ENCODE measurements at regions not wholly inside any gene's neighbourhood (a gene's known extent, or its start where the extent isn't known, plus 50 kb on each side); places are given as distances from the start of the nearest gene placed in this dataset.

DNA sequence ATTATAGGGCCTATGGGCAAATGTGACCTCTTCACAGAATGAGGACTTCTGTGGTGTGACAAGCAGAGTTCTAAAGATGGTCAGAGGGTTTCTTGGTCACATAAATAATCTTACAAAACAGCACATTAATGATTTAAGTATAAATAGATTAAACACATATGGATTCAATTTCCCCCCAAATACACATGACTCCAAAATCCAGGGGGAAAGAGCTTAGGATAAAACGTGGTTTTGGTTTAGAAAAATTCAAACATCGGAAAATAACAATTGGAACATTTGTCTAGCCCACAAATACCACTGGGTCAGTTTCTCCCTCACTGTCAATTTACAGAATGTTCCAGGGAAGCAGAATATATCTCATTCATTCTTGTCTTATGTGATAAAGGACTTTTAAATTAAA, 283.1 kb downstream of the COG6 start:
- DNase-seq (ENCODE audit: low read depth): no peak

GRCh38 chr13:39941236-39941635, 285.8 kb downstream of the COG6 start:
- no peak for DNase-seq (ENCODE audit: low read depth)

GRCh38 chr13:39941911-39942551, 286.6 kb downstream of the COG6 start:
- DNase-seq (ENCODE audit: low read depth): no peak

DNA sequence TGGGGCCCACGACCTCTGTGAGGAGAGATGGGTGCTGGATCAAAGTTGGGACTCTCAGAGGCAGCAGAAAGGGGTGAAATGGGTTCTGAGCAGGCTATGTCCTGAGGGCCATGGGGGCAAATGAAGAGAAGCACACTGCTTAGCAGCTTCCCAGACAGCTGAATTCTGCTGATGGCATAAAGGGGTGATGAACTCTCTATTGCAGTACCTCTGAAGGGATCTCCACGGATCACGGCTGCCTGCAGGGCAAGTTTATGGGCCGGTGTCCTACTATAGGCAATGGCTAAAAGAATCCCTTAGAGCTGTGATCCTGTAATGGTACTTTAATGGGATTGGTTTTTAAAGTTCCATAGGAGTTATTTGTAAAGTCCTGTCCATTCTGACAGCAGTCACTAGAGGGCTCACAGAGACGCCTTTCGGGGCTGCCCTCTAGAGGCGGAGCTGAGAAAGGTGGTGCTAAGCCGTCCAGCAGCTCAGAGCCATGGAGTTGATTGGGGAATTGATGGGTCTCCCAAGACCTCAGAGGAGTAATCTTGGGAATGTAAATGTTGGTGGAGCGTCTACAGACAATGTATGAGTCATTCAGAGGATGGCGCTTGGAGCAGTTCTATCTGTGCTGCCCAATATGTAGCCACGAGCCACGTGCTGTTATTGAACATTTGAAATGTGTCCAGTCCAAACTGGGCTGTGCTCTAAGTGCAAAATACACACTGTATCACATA, 287.3 kb downstream of the COG6 start:
- DNase-seq (ENCODE audit: low read depth): peak; percentile 14

DNA sequence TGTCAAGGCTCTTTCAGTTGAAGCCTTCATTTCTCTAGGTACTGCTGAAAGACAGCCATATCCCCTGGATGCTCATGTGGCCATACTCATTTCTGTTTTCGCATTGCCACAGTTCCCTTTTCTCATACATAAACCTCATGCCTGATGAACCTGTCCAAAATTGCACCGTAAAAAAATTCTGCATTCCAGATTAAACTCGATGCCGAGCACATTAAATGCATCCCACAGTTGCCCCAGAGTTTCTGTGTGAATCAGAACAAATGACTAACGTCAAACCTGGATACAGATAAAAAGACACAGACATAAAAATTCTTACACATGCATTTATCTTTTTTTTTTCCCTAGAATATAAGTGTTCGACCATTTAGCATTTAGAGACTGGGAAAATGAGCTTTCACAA, 288.2 kb downstream of the COG6 start:
- no peak for DNase-seq (ENCODE audit: low read depth)

- no peak for DNase-seq (ENCODE audit: low read depth)
Observed at GRCh38 chr13:39945226-39945625, 289.8 kb downstream of the COG6 start.

- DNase-seq (ENCODE audit: low read depth): no peak
Observed at GRCh38 chr13:39946769-39947168, 291.3 kb downstream of the COG6 start.

GRCh38 chr13:39951301-39951700, 295.8 kb downstream of the COG6 start:
- DNase-seq (ENCODE audit: low read depth): no peak

DNA sequence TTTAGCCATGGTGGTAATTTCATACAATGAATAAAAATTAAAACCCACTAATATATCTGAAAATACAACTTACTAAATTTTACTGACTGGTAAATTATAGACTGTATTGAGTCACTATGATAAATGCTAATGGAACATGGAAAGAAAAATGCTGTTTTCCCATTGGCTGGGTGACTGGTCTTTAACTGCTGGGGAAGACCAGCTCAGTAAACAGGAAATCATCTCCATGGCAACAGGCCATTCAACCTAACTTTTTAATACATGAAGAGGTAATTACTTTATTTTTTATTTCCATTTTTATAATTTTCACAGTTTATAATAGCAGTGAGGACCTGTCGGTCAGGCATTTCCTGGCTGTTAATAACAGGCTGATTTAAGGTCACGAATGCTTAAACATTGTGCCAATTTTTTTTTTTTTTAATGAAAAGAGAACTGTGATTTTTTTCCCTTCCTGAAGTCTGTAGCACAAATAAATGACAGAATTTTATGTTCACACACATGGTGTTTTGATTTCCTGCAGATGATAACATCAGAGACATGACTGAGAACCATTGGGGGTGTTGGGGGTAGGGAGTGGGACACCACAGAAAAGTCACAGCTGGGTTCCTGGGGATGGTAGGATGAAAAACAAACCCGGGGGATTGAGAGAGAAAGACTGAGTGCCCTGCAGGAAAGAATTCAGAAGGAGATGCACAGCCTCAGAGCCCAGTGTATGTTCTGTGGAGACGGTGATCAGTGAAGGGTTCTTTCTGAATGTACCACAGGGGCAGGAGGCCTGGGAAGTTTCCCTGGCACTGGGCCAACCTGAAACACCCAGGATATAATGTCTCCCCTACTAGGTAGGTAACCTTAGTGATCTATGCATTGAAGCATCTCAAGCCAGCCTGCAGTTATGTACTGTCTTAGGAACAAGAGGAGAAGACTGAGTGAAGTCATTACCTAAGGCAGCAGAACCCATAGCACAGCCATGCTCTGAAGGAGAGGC, 297.1 kb downstream of the COG6 start:
- no peak for DNase-seq (ENCODE audit: low read depth)

DNA sequence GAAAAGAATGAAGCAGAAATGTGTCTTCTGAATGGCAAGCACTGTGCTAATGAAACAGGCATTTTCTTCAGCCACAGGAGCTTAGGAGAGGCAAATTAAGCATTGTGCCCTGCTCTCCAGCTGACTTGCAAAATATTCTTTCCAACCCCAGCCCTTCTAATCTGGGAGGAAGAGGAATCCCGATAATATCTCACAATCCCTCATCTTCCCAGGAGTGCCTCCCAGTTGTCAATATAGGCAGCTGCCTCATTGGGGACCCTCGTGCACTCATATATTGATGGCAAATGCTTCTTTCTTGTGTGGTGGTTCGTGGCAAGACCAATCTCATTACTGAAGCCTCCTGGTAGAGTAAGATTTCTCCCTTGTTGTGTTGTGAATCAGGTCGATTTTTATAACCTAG, 299.0 kb downstream of the COG6 start:
- DNase-seq (ENCODE audit: low read depth): no peak

DNA sequence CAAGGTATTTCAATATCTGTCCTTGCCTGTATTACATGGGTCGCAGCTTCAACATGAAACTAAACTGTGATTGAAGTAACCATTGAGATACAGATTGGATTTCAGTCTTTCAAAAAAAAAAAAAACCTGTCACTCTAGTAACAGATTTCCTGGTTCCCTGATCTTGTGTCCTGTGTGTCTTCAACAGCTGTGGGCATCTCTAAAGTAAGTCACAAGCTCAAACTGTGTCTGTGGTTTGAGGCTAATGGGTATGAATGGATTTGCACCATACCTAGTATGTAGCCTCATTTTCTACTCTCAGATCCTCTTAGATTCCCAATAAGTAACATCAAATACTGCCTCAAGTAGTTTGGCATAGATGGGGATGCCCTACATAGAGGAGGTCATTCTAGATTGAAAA, 300.1 kb downstream of the COG6 start:
- no peak for DNase-seq (ENCODE audit: low read depth)

GRCh38 chr13:39956036-39956435, 300.6 kb downstream of the COG6 start:
- no peak for DNase-seq (ENCODE audit: low read depth)

DNA sequence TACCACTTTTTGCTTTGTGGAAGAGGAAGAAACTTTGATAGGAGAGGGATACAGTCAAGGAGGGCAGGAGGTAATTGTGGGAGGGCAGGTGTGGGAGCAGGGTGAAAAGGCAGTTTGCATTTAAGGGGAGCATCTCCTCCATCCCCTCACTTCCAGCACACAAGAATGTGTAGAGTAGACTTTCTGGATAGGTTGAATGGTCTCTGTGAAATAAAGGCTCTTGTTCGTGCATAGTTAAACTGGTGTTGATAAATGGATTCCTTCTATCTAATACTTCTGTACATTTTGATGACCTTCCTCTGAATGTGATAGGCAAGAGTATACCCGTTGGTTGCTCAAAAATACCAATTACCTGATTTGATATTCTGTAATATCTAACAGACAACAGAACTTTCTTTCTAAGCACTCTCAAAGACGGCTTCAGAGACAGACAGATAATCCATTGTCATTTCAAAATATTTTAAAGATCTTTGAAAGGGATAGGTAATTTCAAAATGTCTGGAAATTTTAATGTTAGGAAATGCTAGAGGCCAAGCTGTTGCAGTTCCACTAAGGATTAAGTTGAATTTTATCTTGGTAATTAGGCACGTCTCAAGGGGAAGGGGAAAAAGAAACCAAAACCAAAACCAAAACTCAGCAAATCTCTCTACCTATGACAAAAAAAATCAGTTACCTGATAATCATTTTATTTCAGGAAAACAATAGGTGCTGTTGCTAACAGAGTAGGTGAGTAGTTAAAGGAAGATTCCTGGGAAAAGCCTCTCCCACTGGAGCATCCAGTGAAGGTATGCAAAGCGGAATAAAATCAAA, 302.6 kb downstream of the COG6 start:
- DNase-seq (ENCODE audit: low read depth): no peak

DNA sequence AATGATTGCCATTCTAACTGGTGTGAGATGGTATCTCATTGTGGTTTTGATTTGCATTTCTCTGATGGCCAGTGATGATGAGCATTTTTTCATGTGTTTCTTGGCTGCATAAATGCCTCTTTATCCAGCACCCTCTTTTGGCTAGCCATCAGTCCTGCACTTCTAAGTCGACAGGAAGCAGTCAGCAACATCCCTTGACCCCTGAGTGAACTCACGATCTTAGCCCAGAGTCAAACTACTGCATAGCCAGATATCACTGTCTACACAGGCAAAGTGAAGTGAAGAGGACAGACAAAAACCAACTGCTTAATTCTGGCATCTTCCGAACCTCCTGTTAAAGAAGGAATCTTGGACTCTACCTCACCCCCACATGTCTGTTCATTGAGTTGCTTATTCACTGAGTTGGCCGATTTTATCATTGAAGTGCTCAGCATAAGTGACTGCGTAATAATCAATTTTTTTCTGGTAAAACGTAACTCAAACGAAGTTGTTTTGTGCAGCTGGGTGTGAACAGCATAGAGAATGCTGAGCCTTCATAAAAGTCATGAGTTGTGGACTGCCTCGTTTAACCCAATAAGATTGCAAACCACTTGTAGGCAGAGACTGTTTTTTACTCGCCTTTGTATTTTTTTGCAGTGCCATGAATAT, 304.2 kb downstream of the COG6 start:
- no peak for DNase-seq (ENCODE audit: low read depth)

DNA sequence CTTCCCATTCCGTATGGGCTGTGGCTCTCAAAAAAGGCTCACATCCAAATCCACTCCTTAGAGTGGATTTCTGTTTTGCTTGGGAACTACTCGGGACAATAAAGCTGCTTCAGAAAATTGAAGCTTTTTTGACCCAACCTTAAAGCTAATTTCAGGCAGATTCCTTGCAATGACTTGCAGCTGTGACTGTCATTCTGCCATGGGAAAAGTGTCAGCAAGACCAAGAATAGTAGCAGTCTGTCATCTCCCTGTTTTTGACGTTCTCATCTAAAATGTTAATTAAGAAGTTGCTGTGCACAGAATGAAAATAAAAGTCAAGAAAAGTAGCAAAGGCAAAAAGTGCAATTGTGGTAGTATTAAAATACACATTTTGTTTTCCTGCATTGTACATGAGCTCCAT, 304.7 kb downstream of the COG6 start:
- DNase-seq (ENCODE audit: low read depth): no peak

- no peak for DNase-seq (ENCODE audit: low read depth)
Observed at GRCh38 chr13:39961036-39961435, 305.6 kb downstream of the COG6 start.

- no peak for DNase-seq (ENCODE audit: low read depth)
Observed at GRCh38 chr13:39963612-39964011, 308.1 kb downstream of the COG6 start.

- no peak for DNase-seq (ENCODE audit: low read depth)
Observed at GRCh38 chr13:39965309-39965708, 309.8 kb downstream of the COG6 start.

GRCh38 chr13:39967199-39967959, 311.9 kb downstream of the COG6 start:
- no peak for DNase-seq (ENCODE audit: low read depth)

GRCh38 chr13:39968646-39969475, 313.4 kb downstream of the COG6 start:
- no peak for DNase-seq (ENCODE audit: low read depth)
